GM12878 (cell line): ENCODE measurements at regions not wholly inside any gene's neighbourhood (a gene's known extent, or its start where the extent isn't known, plus 50 kb on each side); places are given as distances from the start of the nearest gene placed in this dataset.

Experiments used
- ATF7 ChIP-seq: fragments of 450-650 bp; IDR thresholded peaks from 2 replicates; pipeline ENCODE4 v1.6.1; 2016; ENCODE audit warnings: low read depth, mild to moderate bottlenecking
- CEBPB ChIP-seq, 2 experiments: fragments of 150-350 bp in 1 of 2; IDR thresholded peaks; 2 replicates each; pipeline ENCODE4 v1.6.1; 2012 to 2014; ENCODE audit warnings: low read depth in 2 of 2, low read length in 2 of 2, borderline replicate concordance in 1 of 2, inconsistent platforms in 1 of 2
- CUX1 ChIP-seq: IDR thresholded peaks from 2 replicates; pipeline ENCODE4 v1.6.1; 2012; ENCODE audit warnings: improper control_type of control experiment, low read depth, low read length; ENCODE audit not compliant: insufficient replicate concordance
- E2F4 ChIP-seq: IDR thresholded peaks from 2 replicates; pipeline ENCODE4 v1.6.1; 2012; ENCODE audit warnings: low read depth, low read length, improper control_type of control experiment
- IRF3 ChIP-seq: fragments of 450-650 bp; IDR thresholded peaks from 2 replicates; pipeline ENCODE4 v1.6.1; 2014; ENCODE audit warnings: mild to moderate bottlenecking
- MYC ChIP-seq: IDR thresholded peaks from 2 replicates; pipeline ENCODE4 v1.6.1; 2011; ENCODE audit warnings: mild to moderate bottlenecking, low read length, moderate library complexity, inconsistent platforms; ENCODE audit not compliant: insufficient read depth, insufficient replicate concordance, insufficient read length, severe bottlenecking
- PKNOX1 ChIP-seq: fragments of 450-650 bp; IDR thresholded peaks from 2 replicates; pipeline ENCODE4 v1.6.1; 2016; ENCODE audit warnings: mild to moderate bottlenecking
- RFX5 ChIP-seq: IDR thresholded peaks from 2 replicates; pipeline ENCODE4 v1.6.1; 2011; ENCODE audit warnings: low read depth, low read length, improper control_type of control experiment
- SPI1 ChIP-seq: IDR thresholded peaks from 2 replicates; pipeline ENCODE4 v1.6.1; 2011; ENCODE audit warnings: low read depth, mild to moderate bottlenecking, low read length, moderate library complexity, borderline replicate concordance; ENCODE audit not compliant: insufficient read depth
- ZBTB11 ChIP-seq: fragments of 450-650 bp; formaldehyde crosslinking; IDR thresholded peaks from 2 replicates; pipeline ENCODE4 v1.5.0; 2022; ENCODE audit warnings: mild to moderate bottlenecking, missing genetic modification characterization

- TF ChIP-seq CUX1: no peak
- TF ChIP-seq ATF7: peak; percentile 18; the same call in 1 of the 2 replicates
- no peak for TF ChIP-seq PKNOX1
- no peak for TF ChIP-seq RFX5
- TF ChIP-seq SPI1: no peak
- no peak for TF ChIP-seq CEBPB (IDR thresholded peaks at IDR 0.05; ENCODE audit: borderline replicate concordance in 1 of 2, low read depth in 2 of 2, low read length in 2 of 2)
- TF ChIP-seq ZBTB11 (CRISPR knock-in tag): no peak
- TF ChIP-seq E2F4: no peak
- TF ChIP-seq IRF3: no peak
- no peak for TF ChIP-seq MYC
- TF ChIP-seq, all 136 proteins: peak for 9
Observed at GRCh38 chrX:11908371-11908770, 150.3 kb downstream of the MSL3 start (continued).
